Stimulated activated CD8-positive, alpha-beta memory T cell treated with anti-CD3 and anti-CD28 coated beads, Interleukin-4, amount 100 ng/mL, for 1 hour (primary cell): ENCODE measurements at regions not wholly inside any gene's neighbourhood (a gene's known extent, or its start where the extent isn't known, plus 50 kb on each side); places are given as distances from the start of the nearest gene placed in this dataset.

Source experiments
- DNase-seq, 2 donors: peaks; one replicate each; pipeline ENCODE4 v3.0.0-alpha.2; 2020; ENCODE audit warnings: low read depth in 2 of 2, low spot score in 1 of 2

GRCh38 chr5:74576941-74577456, 63.5 kb downstream of the ENC1 start:
- no peak for DNase-seq

GRCh38 chr5:74575741-74576538, 64.6 kb downstream of the ENC1 start:
- no peak for DNase-seq

- no peak for DNase-seq
Observed at GRCh38 chr5:74570250-74570649, 70.3 kb downstream of the ENC1 start.

GRCh38 chr5:74567411-74567995, 73.0 kb downstream of the ENC1 start:
- DNase-seq = no peak

- DNase-seq = no peak
Observed at GRCh38 chr5:74562122-74562521, 78.4 kb downstream of the ENC1 start.

- DNase-seq = no peak
Observed at GRCh38 chr5:74560245-74560644, 80.3 kb downstream of the ENC1 start.

- no peak for DNase-seq
Observed at GRCh38 chr5:74556631-74557595, 83.6 kb downstream of the ENC1 start.

- DNase-seq = no peak
Observed at GRCh38 chr5:74556006-74556405, 84.5 kb downstream of the ENC1 start.

- DNase-seq = no peak
Observed at GRCh38 chr5:74552101-74552500, 88.4 kb downstream of the ENC1 start.

- no peak for DNase-seq
Observed at GRCh38 chr5:74550927-74551326, 89.6 kb downstream of the ENC1 start.

GRCh38 chr5:74549384-74549783, 91.1 kb downstream of the ENC1 start:
- no peak for DNase-seq

- no peak for DNase-seq
Observed at GRCh38 chr5:74546796-74547195, 93.7 kb downstream of the ENC1 start.

- DNase-seq = no peak
Observed at GRCh38 chr5:74544811-74545210, 95.7 kb downstream of the ENC1 start.

GRCh38 chr5:74543162-74543995, 97.1 kb downstream of the ENC1 start:
- DNase-seq = no peak

- DNase-seq = no peak
Observed at GRCh38 chr5:74542482-74542881, 98.0 kb downstream of the ENC1 start.

GRCh38 chr5:74541381-74541781, 99.1 kb downstream of the ENC1 start:
- no peak for DNase-seq

- DNase-seq = no peak
Observed at GRCh38 chr5:74540622-74541021, 99.9 kb downstream of the ENC1 start.

GRCh38 chr5:74539986-74540385, 100.5 kb downstream of the ENC1 start:
- no peak for DNase-seq

- no peak for DNase-seq
Observed at GRCh38 chr5:74538206-74538661, 102.3 kb downstream of the ENC1 start.

- DNase-seq = no peak
Observed at GRCh38 chr5:74536658-74537057, 103.9 kb downstream of the ENC1 start.

GRCh38 chr5:74535926-74536325, 104.6 kb downstream of the ENC1 start:
- DNase-seq = no peak
